KMS-11 (cell line): ENCODE measurements at regions not wholly inside any gene's neighbourhood (a gene's known extent, or its start where the extent isn't known, plus 50 kb on each side); places are given as distances from the start of the nearest gene placed in this dataset.

ENCODE experiments used
- H2AFZ ChIP-seq: fragments of 200-600 bp; sonication (generic); 2 replicates; pipeline ENCODE4 v1.6.1; 2016; ENCODE audit warnings: antibody characterized with exemption, mixed run types, low read depth
- H3K27ac ChIP-seq: fragments of 200-600 bp; sonication (generic); 2 replicates; pipeline ENCODE4 v1.6.1; 2016; ENCODE audit warnings: mild to moderate bottlenecking, mixed run types
- H3K27me3 ChIP-seq: fragments of 200-600 bp; sonication (generic); 2 replicates; pipeline ENCODE4 v1.6.1; 2017; ENCODE audit warnings: mild to moderate bottlenecking, low read depth, mixed run types, moderate library complexity; ENCODE audit not compliant: insufficient read depth
- H3K36me3 ChIP-seq: fragments of 200-600 bp; sonication (generic); 2 replicates; pipeline ENCODE4 v1.6.1; 2017; ENCODE audit warnings: mild to moderate bottlenecking, mixed run types; ENCODE audit not compliant: insufficient read depth
- H3K4me1 ChIP-seq: fragments of 200-600 bp; sonication (generic); 2 replicates; pipeline ENCODE4 v1.6.1; 2016; ENCODE audit warnings: mild to moderate bottlenecking, low read depth, mixed run types; ENCODE audit not compliant: poor library complexity, severe bottlenecking
- H3K4me2 ChIP-seq: fragments of 200-600 bp; sonication (generic); 2 replicates; pipeline ENCODE4 v1.7.0; 2016; ENCODE audit warnings: mild to moderate bottlenecking, mixed run types
- H3K4me3 ChIP-seq: fragments of 200-600 bp; sonication (generic); IDR thresholded peaks from 2 replicates; pipeline ENCODE4 v1.6.1; 2017; ENCODE audit warnings: low read depth, low read length, mixed read lengths; ENCODE audit not compliant: insufficient read depth
- H3K79me2 ChIP-seq: fragments of 200-600 bp; sonication (generic); 2 replicates; pipeline ENCODE4 v1.6.1; 2016; ENCODE audit warnings: low read depth, mixed run types; ENCODE audit not compliant: insufficient read depth
- H3K9ac ChIP-seq: fragments of 200-600 bp; sonication (generic); 2 replicates; pipeline ENCODE4 v1.6.1; 2016; ENCODE audit warnings: mild to moderate bottlenecking, mixed run types
- H4K20me1 ChIP-seq: fragments of 200-600 bp; sonication (generic); 2 replicates; pipeline ENCODE4 v1.6.1; 2016; ENCODE audit warnings: mild to moderate bottlenecking, mixed run types; ENCODE audit not compliant: insufficient read depth
- TF ChIP-seq, protein P1 (sequence below): fragments of 200-600 bp; sonication (generic); conservative IDR thresholded peaks from 2 replicates; pipeline ENCODE4 v1.6.1; 2017; ENCODE audit warnings: low read depth, mild to moderate bottlenecking, antibody characterized with exemption, low read length, moderate library complexity, mixed read lengths

DNA sequence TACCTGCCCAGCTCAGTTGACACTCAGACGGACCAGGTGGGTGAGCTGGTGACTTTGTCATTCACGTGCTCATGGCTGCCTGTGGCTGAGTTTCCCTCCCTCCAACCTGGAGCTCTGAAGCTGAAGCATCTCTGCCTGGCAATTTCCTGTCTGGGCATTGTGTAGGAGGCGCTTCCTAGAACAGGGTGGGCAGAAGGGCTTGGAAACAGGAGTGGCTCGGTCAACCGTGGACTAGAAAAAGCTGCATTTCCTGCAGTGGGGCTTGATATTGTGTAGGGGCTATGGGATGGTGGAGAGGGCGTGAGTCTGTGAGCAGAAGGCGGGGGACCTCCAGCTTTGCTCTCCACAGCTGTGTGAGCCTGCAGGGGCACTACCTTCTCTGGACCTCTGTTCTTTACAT lies 278.3 kb downstream of the TEX29 start:
- TF ChIP-seq, protein P1, sequence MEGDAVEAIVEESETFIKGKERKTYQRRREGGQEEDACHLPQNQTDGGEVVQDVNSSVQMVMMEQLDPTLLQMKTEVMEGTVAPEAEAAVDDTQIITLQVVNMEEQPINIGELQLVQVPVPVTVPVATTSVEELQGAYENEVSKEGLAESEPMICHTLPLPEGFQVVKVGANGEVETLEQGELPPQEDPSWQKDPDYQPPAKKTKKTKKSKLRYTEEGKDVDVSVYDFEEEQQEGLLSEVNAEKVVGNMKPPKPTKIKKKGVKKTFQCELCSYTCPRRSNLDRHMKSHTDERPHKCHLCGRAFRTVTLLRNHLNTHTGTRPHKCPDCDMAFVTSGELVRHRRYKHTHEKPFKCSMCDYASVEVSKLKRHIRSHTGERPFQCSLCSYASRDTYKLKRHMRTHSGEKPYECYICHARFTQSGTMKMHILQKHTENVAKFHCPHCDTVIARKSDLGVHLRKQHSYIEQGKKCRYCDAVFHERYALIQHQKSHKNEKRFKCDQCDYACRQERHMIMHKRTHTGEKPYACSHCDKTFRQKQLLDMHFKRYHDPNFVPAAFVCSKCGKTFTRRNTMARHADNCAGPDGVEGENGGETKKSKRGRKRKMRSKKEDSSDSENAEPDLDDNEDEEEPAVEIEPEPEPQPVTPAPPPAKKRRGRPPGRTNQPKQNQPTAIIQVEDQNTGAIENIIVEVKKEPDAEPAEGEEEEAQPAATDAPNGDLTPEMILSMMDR: no peak
- H4K20me1 ChIP-seq: no peaks in the 10 kb centered on the region
- H3K36me3 ChIP-seq: no peaks in the 10 kb centered on the region
- H3K27me3 ChIP-seq: no peaks in the 10 kb centered on the region
- H3K4me3 ChIP-seq: no peak overlapping the region
- H3K27ac ChIP-seq: no peak overlapping the region
- no peak overlapping the region for H2AFZ ChIP-seq
- no peaks in the 10 kb centered on the region for H3K4me1 ChIP-seq
- no peaks in the 10 kb centered on the region for H3K79me2 ChIP-seq
- H3K9ac ChIP-seq: no peak overlapping the region
- H3K4me2 ChIP-seq: no peak overlapping the region

DNA sequence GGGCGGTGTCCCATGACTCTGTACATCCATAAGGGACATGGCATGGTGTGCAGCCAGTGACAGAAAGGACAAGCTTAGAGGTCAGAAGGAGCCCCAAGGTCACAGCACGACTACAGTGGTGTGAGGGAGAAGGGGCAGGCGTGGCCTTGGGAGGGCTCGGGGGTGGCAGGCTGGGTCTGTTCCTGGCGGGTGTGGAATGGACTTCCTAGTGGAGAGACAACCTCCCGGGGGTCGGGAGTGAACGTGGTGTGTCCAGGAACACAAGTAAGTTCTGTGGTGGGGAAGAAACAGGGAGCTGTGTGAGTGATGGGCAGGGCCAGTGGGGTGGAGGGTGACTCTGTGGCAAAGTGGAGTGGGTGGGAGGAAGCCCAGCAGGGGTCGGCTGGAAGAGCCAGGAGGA lies 279.3 kb downstream of the TEX29 start:
- no peak overlapping the region for H2AFZ ChIP-seq
- H3K79me2 ChIP-seq: no peaks in the 10 kb centered on the region
- H3K36me3 ChIP-seq: no peaks in the 10 kb centered on the region
- H3K27ac ChIP-seq: no peak overlapping the region
- H4K20me1 ChIP-seq: no peaks in the 10 kb centered on the region
- no peak overlapping the region for H3K4me3 ChIP-seq
- TF ChIP-seq, protein P1: no peak
- H3K9ac ChIP-seq: no peak overlapping the region
- no peak overlapping the region for H3K4me2 ChIP-seq
- H3K4me1 ChIP-seq: no peaks in the 10 kb centered on the region
- no peaks in the 10 kb centered on the region for H3K27me3 ChIP-seq

DNA sequence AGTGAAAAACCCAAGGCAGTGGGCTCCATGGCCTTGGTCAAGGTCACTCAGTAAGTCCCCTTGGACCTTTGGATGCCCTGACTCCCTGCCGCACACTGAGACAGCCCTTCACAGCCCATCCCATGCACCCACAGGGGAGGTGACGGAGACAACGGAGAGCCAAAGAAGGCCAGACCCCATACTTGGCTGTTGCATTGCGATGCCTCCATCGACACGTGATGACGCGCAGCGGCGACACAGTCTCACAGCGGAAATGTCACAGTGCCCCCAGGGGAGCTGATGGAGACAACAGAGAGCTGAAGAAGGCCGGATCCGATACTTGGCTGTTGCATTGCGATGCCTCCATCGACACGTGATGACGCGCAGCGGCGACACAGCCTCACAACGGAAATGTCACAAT lies 282.4 kb downstream of the TEX29 start:
- H4K20me1 ChIP-seq: no peaks in the 10 kb centered on the region
- no peak overlapping the region for H3K9ac ChIP-seq
- H3K36me3 ChIP-seq: no peaks in the 10 kb centered on the region
- no peak overlapping the region for H3K27ac ChIP-seq
- TF ChIP-seq, protein P1: no peak
- no peak overlapping the region for H2AFZ ChIP-seq
- H3K27me3 ChIP-seq: no peaks in the 10 kb centered on the region
- no peak overlapping the region for H3K4me3 ChIP-seq
- no peak overlapping the region for H3K4me2 ChIP-seq
- no peaks in the 10 kb centered on the region for H3K4me1 ChIP-seq
- no peaks in the 10 kb centered on the region for H3K79me2 ChIP-seq

DNA sequence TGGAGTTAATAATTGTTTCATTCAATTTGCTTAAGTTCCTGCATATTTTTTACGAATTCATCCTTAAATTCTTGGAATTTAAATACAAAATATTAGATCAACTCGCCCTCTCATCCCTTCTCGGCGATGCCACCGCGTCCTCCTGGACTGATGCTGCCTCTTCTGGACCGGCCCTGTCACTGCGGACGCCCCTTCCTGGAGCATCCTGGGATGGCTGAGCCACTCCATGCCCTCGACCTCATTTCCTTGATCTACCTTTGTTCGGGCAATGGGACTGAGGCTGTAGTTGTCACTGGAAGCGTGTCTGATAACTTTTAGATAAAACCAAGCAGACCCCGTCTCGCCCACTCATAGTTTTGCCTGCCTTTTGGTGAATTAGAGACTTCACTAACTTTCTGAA lies 283.7 kb downstream of the TEX29 start:
- Histone ChIP-seq H3K79me2 (no peaks in the 10 kb centered on the region), H3K9ac (no peak overlapping the region), H3K27me3 (no peaks in the 10 kb centered on the region), H4K20me1 (no peaks in the 10 kb centered on the region), H3K27ac (no peak overlapping the region), H3K4me2 (no peak overlapping the region), H3K36me3 (no peaks in the 10 kb centered on the region), H2AFZ (no peak overlapping the region), H3K4me1 (no peaks in the 10 kb centered on the region), H3K4me3 (no peak overlapping the region)
- TF ChIP-seq, protein P1: no peak

DNA sequence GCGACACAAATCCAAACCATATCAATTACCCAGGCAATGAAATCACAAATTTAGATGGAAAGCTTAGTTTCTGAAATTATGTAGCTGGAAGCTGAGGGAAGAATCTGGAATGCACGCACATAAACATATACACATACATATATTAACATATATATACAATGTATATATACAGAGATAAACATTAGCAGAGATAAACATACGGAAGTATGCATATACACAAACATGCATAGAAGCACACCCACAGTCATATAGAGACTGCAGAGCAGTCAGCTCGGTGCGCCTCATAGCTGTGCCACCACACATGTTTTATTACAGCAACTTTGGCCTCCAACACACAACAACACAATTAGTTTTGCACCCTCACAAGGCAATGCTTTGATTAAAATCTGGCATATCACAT lies 288.1 kb downstream of the TEX29 start:
- Histone ChIP-seq H3K4me3 (no peak overlapping the region), H3K4me1 (no peaks in the 10 kb centered on the region), H4K20me1 (no peaks in the 10 kb centered on the region), H3K27ac (no peak overlapping the region), H3K27me3 (no peaks in the 10 kb centered on the region), H3K4me2 (no peak overlapping the region), H3K79me2 (no peaks in the 10 kb centered on the region), H3K9ac (no peak overlapping the region), H3K36me3 (no peaks in the 10 kb centered on the region), H2AFZ (no peak overlapping the region)
- TF ChIP-seq, protein P1: no peak
